ENCODE measurements at regions not wholly inside any gene's neighbourhood (a gene's known extent, or its start where the extent isn't known, plus 50 kb on each side); places are given as distances from the start of the nearest gene placed in this dataset.

DNA sequence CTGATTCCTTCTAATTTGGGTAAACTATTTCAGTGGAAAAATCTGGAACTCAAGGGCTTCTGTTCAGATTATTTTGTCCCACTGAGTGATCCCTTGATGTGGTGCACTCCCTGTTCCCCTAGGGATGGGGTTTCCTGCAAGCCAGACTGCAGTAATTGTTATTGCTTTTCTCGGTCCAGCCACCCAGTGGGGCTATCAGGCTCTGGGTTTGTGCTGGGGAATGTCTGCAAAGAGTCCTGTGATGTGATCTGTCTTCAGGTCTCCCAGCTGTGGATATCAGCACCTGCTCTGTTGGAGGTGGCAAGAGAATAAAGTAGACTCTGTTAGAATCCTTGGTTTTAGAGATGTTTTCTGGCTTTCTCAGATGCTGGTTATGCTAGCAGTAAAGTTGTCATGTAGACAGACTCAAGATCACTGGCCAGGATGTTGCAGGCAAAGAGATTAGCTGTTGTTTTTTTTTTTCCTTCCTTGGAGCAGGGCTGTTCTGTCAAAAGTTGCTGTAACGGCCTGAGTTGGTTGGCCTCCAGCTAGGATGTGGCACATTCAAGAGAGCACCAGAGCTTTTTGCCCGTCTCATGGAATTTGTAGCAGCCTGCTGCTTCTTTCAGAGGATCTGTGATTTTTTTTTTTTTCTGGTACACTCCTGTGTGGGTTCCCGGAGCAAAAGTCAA lies 1314.0 kb downstream of the PCDH19 start:
- CTCF ChIA-PET, result no interaction called here
- no peaks in the 10 kb centered on the region for H3K4me1 ChIP-seq (ENCODE audit: insufficient read depth, low read length, poor library complexity, severe bottlenecking)
- no peak overlapping the region for H3K4me3 ChIP-seq (ENCODE audit: low read depth, low read length, poor library complexity, severe bottlenecking)
- intact Hi-C loops (cut with micrococcal nuclease; ENCODE audit: unreplicated experiment), result no loop called here
- TF ChIP-seq, protein P1, sequence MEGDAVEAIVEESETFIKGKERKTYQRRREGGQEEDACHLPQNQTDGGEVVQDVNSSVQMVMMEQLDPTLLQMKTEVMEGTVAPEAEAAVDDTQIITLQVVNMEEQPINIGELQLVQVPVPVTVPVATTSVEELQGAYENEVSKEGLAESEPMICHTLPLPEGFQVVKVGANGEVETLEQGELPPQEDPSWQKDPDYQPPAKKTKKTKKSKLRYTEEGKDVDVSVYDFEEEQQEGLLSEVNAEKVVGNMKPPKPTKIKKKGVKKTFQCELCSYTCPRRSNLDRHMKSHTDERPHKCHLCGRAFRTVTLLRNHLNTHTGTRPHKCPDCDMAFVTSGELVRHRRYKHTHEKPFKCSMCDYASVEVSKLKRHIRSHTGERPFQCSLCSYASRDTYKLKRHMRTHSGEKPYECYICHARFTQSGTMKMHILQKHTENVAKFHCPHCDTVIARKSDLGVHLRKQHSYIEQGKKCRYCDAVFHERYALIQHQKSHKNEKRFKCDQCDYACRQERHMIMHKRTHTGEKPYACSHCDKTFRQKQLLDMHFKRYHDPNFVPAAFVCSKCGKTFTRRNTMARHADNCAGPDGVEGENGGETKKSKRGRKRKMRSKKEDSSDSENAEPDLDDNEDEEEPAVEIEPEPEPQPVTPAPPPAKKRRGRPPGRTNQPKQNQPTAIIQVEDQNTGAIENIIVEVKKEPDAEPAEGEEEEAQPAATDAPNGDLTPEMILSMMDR (conservative IDR thresholded peaks at IDR 0.05; ENCODE audit: low read depth, low read length), result no peak
- TF ChIP-seq EZH2 (IDR thresholded peaks at IDR 0.05; ENCODE audit: borderline replicate concordance, low read depth, low read length, poor library complexity, severe bottlenecking), result no peak
- H3K36me3 ChIP-seq (ENCODE audit: insufficient read depth, low read length, poor library complexity, severe bottlenecking), result no peaks in the 10 kb centered on the region
- no TSS peak for BruUV-seq (replicated peaks)
- POLR2A ChIA-PET (ENCODE audit: low non-redundant PET), result interaction anchor here (0.6 kb wide), 1 partner anchor 1023 kb away, joined by 7 read pairs; no protein-coding TSS in a partner anchor
- no peaks in the 10 kb centered on the region for H3K27me3 ChIP-seq (replicated peaks; ENCODE audit: insufficient read depth, low read depth, low read length, poor library complexity)
- DNase-seq (ENCODE audit: low spot score), result no peak
- H3K9me3 ChIP-seq (ENCODE audit: low read depth, low read length, poor library complexity, severe bottlenecking), result no peaks in the 10 kb centered on the region
- no peak overlapping the region for H3K27ac ChIP-seq (ENCODE audit: low read depth, low read length, poor library complexity, severe bottlenecking)

DNA sequence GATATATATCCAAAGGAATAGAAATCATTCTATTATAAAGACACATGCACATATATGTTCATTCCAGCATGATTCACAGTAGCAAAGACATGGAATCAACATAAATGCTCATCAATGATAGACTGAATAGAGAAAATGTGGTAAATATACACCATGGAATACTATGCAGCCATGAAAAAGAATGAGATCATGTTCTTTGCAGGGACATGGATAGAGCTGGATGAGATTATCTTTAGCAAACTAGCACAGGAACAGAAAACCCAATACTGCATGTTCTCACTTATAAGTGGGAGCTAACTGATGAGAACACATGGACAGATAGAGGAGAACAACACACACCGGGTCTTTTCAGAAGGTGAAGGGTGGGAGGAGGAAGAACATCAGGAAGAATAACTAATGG lies 1318.6 kb downstream of the PCDH19 start:
- ChIA-PET CTCF (no interaction called here), POLR2A (ENCODE audit: low non-redundant PET) (no interaction called here)
- intact Hi-C loops (cut with micrococcal nuclease; ENCODE audit: unreplicated experiment), result no loop called here

GRCh38 chrX:99078301-99078700 lies 1331.8 kb downstream of the PCDH19 start:
- Histone ChIP-seq H3K36me3 (ENCODE audit: insufficient read depth, low read length, poor library complexity, severe bottlenecking) (no peaks in the 10 kb centered on the region), H3K4me1 (ENCODE audit: insufficient read depth, low read length, poor library complexity, severe bottlenecking) (no peaks in the 10 kb centered on the region), H3K4me3 (ENCODE audit: low read depth, low read length, poor library complexity, severe bottlenecking) (no peak overlapping the region), H3K27ac (ENCODE audit: low read depth, low read length, poor library complexity, severe bottlenecking) (no peak overlapping the region), H3K9me3 (ENCODE audit: low read depth, low read length, poor library complexity, severe bottlenecking) (no peaks in the 10 kb centered on the region), H3K27me3 (replicated peaks; ENCODE audit: insufficient read depth, low read depth, low read length, poor library complexity) (no peaks in the 10 kb centered on the region)
- no peak for TF ChIP-seq EZH2 (IDR thresholded peaks at IDR 0.05; ENCODE audit: borderline replicate concordance, low read depth, low read length, poor library complexity, severe bottlenecking)
- TF ChIP-seq, protein P1 (conservative IDR thresholded peaks at IDR 0.05; ENCODE audit: low read depth, low read length), result no peak
- POLR2A ChIA-PET (ENCODE audit: low non-redundant PET), result no interaction called here
- no TSS peak for BruUV-seq (replicated peaks)
- CTCF ChIA-PET, result no interaction called here
- no peak for DNase-seq (ENCODE audit: low spot score)
- intact Hi-C loops (cut with micrococcal nuclease; ENCODE audit: unreplicated experiment), result no loop called here

More for the DNA sequence above, 1318.6 kb downstream of the PCDH19 start:
- Histone ChIP-seq H3K27me3 (replicated peaks; ENCODE audit: insufficient read depth, low read depth, low read length, poor library complexity) (no peaks in the 10 kb centered on the region), H3K4me1 (ENCODE audit: insufficient read depth, low read length, poor library complexity, severe bottlenecking) (no peaks in the 10 kb centered on the region), H3K4me3 (ENCODE audit: low read depth, low read length, poor library complexity, severe bottlenecking) (no peak overlapping the region), H3K27ac (ENCODE audit: low read depth, low read length, poor library complexity, severe bottlenecking) (no peak overlapping the region), H3K36me3 (ENCODE audit: insufficient read depth, low read length, poor library complexity, severe bottlenecking) (no peaks in the 10 kb centered on the region), H3K9me3 (ENCODE audit: low read depth, low read length, poor library complexity, severe bottlenecking) (no peaks in the 10 kb centered on the region)
- BruUV-seq (replicated peaks), result no TSS peak
- DNase-seq (ENCODE audit: low spot score), result no peak
- TF ChIP-seq, protein P1 (conservative IDR thresholded peaks at IDR 0.05; ENCODE audit: low read depth, low read length), result no peak
- TF ChIP-seq EZH2 (IDR thresholded peaks at IDR 0.05; ENCODE audit: borderline replicate concordance, low read depth, low read length, poor library complexity, severe bottlenecking), result no peak

Measured in A673 (cell line).